Prostate gland (tissue), 2 donors: ENCODE measurements at regions not wholly inside any gene's neighbourhood (a gene's known extent, or its start where the extent isn't known, plus 50 kb on each side); places are given as distances from the start of the nearest gene placed in this dataset.
"Not testable (repeated sequence)": the region's sequence is repeated elsewhere in the genome, so short reads cannot be mapped to it uniquely, and the experiment has no call there.

Source experiments
- DNase-seq: peaks from one replicate; pipeline ENCODE4 v3.0.0-alpha.2; 2019; ENCODE audit warnings: low spot score
- H3K27ac ChIP-seq, 2 donors: fragments of 200-600 bp; sonication (generic); 2 replicates each; pipeline ENCODE4 v1.5.1; 2017 to 2019
- H3K27me3 ChIP-seq: fragments of 200-600 bp; sonication (generic); replicated peaks from 2 replicates; pipeline ENCODE4 v1.5.1; 2019; ENCODE audit not compliant: insufficient read depth
- H3K36me3 ChIP-seq, 2 donors: fragments of 200-600 bp; sonication (generic); 1 replicate in 1 of 2; 2 replicates in 1 of 2; pipeline versions ENCODE4 v1.5.1 to v1.8.1; 2017 to 2019
- H3K4me1 ChIP-seq: fragments of 200-600 bp; sonication (generic); replicated peaks from 2 replicates; pipeline ENCODE4 v1.5.1; 2019
- H3K4me3 ChIP-seq, 2 donors: fragments of 200-600 bp; sonication (generic); 2 replicates each; pipeline ENCODE4 v1.5.1; 2017 to 2019
- H3K9me3 ChIP-seq: fragments of 200-600 bp; sonication (generic); 2 replicates; pipeline ENCODE4 v1.5.1; 2017
- CTCF ChIP-seq, 4 experiments: fragments of 200-600 bp in 2 of 4; fragments of 450-650 bp in 2 of 4; sonication (generic) in 2 of 4; IDR thresholded peaks; 1 replicate in 3 of 4; 2 replicates in 1 of 4; pipeline ENCODE4 v1.5.1; 2016 to 2019; ENCODE audit warnings: antibody characterized with exemption in 4 of 4, mild to moderate bottlenecking in 2 of 4, moderate library complexity in 2 of 4
- POLR2A ChIP-seq: fragments of 450-650 bp; IDR thresholded peaks from one replicate; pipeline ENCODE4 v1.6.1; 2016; ENCODE audit warnings: antibody characterized with exemption, mild to moderate bottlenecking
- POLR2AphosphoS5 ChIP-seq: sonication (generic); formaldehyde crosslinking; IDR thresholded peaks from one replicate; pipeline ENCODE4 v1.6.1; 2017; ENCODE audit warnings: antibody characterized with exemption
- WGBS: methylation state at CpG from one replicate; pipeline ENCODE4 v1.1.5; 2018; 5-methylcytosine and 5-hydroxymethylcytosine counted together
- intact Hi-C: fragments of 100-400 bp; cut with DNase I; formaldehyde crosslinking; loops from one replicate; pipeline ENCODE4 v1.14.2; 2022

GRCh38 chr6:92681401-92681800, 738.0 kb downstream of the EPHA7 start:
- no peaks in the 10 kb centered on the region for H3K4me1 ChIP-seq
- no peaks in the 10 kb centered on the region for H3K36me3 ChIP-seq
- intact Hi-C loops: no loop called here
- no peak overlapping the region for H3K27ac ChIP-seq
- TF ChIP-seq CTCF (IDR thresholded peaks at IDR 0.05): no peak
- no peak for TF ChIP-seq POLR2A
- peak; percentile 61 for TF ChIP-seq POLR2AphosphoS5
- DNase-seq: no peak
- H3K9me3 ChIP-seq: no peaks in the 10 kb centered on the region
- H3K4me3 ChIP-seq: no peak overlapping the region
- no peaks in the 10 kb centered on the region for H3K27me3 ChIP-seq
- 60% methylated on average over 1 of the region's 1 CpG for WGBS

- H3K9me3 ChIP-seq, H3K4me3 ChIP-seq, H3K27me3 ChIP-seq, H3K4me1 ChIP-seq, H3K36me3 ChIP-seq, H3K27ac ChIP-seq, DNase-seq, intact Hi-C loops: not testable (repeated sequence)
Observed at GRCh38 chr6:92671462-92671861, 747.9 kb downstream of the EPHA7 start.

GRCh38 chr6:92667843-92668242, 751.5 kb downstream of the EPHA7 start:
- Histone ChIP-seq H3K27ac (no peak overlapping the region), H3K4me1 (no peaks in the 10 kb centered on the region), H3K36me3 (no peaks in the 10 kb centered on the region), H3K9me3 (no peaks in the 10 kb centered on the region), H3K4me3 (no peak overlapping the region), H3K27me3 (no peaks in the 10 kb centered on the region)
- DNase-seq: no peak
- intact Hi-C loops: no loop called here
- TF ChIP-seq CTCF (IDR thresholded peaks at IDR 0.05): no peak
- TF ChIP-seq POLR2A: no peak
- TF ChIP-seq POLR2AphosphoS5: no peak
- 65% methylated on average over 5 of the region's 5 CpGs for WGBS

GRCh38 chr6:92648364-92649086, 770.8 kb downstream of the EPHA7 start:
- WGBS: 41% methylated on average over 5 of the region's 5 CpGs
- Histone ChIP-seq H3K4me1 (no peaks in the 10 kb centered on the region), H3K27ac (no peak overlapping the region), H3K4me3 (no peak overlapping the region), H3K27me3 (no peaks in the 10 kb centered on the region), H3K36me3 (no peaks in the 10 kb centered on the region), H3K9me3 (no peaks in the 10 kb centered on the region)
- no peak for TF ChIP-seq POLR2AphosphoS5
- DNase-seq: no peak
- intact Hi-C loops: no loop called here

GRCh38 chr6:92647630-92648029, 771.7 kb downstream of the EPHA7 start:
- intact Hi-C loops: no loop called here
- 41% methylated on average over 5 of the region's 5 CpGs for WGBS
- Histone ChIP-seq H3K4me1 (no peaks in the 10 kb centered on the region), H3K9me3 (no peaks in the 10 kb centered on the region), H3K4me3 (no peak overlapping the region), H3K27ac (no peak overlapping the region), H3K27me3 (no peaks in the 10 kb centered on the region), H3K36me3 (no peaks in the 10 kb centered on the region)
- DNase-seq: no peak
- TF ChIP-seq CTCF (IDR thresholded peaks at IDR 0.05): no peak
- TF ChIP-seq POLR2AphosphoS5: no peak
- no peak for TF ChIP-seq POLR2A

GRCh38 chr6:92644104-92644791, 775.1 kb downstream of the EPHA7 start:
- peak; percentile 20 for DNase-seq

More at GRCh38 chr6:92644104-92644791, 775.1 kb downstream of the EPHA7 start:
- H3K27me3 ChIP-seq, H3K4me3 ChIP-seq, H3K4me1 ChIP-seq, intact Hi-C loops, H3K36me3 ChIP-seq, H3K27ac ChIP-seq, H3K9me3 ChIP-seq: not testable (repeated sequence)
- peak in 2 of 4 experiments; percentile 27 to 38 for TF ChIP-seq CTCF (IDR thresholded peaks at IDR 0.05)
- 83% methylated on average over 25 of the region's 25 CpGs for WGBS
